ENCODE measurements at regions not wholly inside any gene's neighbourhood (a gene's known extent, or its start where the extent isn't known, plus 50 kb on each side); places are given as distances from the start of the nearest gene placed in this dataset.

- peaks cover 0 to 12% of the 10 kb centered on the region in 2 experiments; a peak in 1 of 4 replicates for H3K9me3 ChIP-seq (ENCODE audit: control insufficient read depth in 1 of 2, insufficient read depth in 1 of 2, low read depth in 1 of 2, low read length in 2 of 2)
- no peak for ATAC-seq
- POLR2A ChIA-PET, result no interaction called here
- H3K79me2 ChIP-seq (ENCODE audit: insufficient read depth, low read length), result no peaks in the 10 kb centered on the region
- CTCF ChIA-PET, result no interaction called here
- H3K4me3 ChIP-seq (replicated peaks in 1 of 2; ENCODE audit: low read depth in 1 of 2, low read length in 2 of 2), result no peak overlapping the region
- H3K4me2 ChIP-seq (ENCODE audit: low read length), result no peak overlapping the region
- RAD21 ChIA-PET (ENCODE audit: low non-redundant PET in 1 of 2, low total read pairs in 2 of 2, uncharacterized antibody in 2 of 2, unreplicated experiment in 2 of 2), result no interaction called here
- no peaks in the 10 kb centered on the region for H3K36me3 ChIP-seq (ENCODE audit: control insufficient read depth in 1 of 2, insufficient read depth in 2 of 2, low read length in 2 of 2)
- intact Hi-C loops (cut with micrococcal nuclease), result no loop called here
- H3K9me2 ChIP-seq (ENCODE audit: insufficient read depth), result no peaks in the 10 kb centered on the region
- DNase-seq (ENCODE audit: low read depth, low spot score), result no peak
- no peak overlapping the region for H2AFZ ChIP-seq (ENCODE audit: low read depth, low read length, poor library complexity, severe bottlenecking)
- H3K27me3 ChIP-seq (ENCODE audit: insufficient read depth, low read length), result no peaks in the 10 kb centered on the region
- no peak overlapping the region for H3K9ac ChIP-seq (ENCODE audit: low read length)
- TF ChIP-seq POLR2AphosphoS5 (IDR thresholded peaks at IDR 0.05; ENCODE audit: low read depth, low read length) (no peak), ZFX (IDR thresholded peaks at IDR 0.05) (no peak), EZH2 (IDR thresholded peaks at IDR 0.05) (no peak), SRF (IDR thresholded peaks at IDR 0.05; ENCODE audit: low read depth) (no peak), SIN3A (IDR thresholded peaks at IDR 0.05; ENCODE audit: low read depth) (no peak), ELF1 (IDR thresholded peaks at IDR 0.05; ENCODE audit: borderline replicate concordance, low read depth) (no peak), MAX (IDR thresholded peaks at IDR 0.05) (no peak), JUND (IDR thresholded peaks at IDR 0.05) (no peak), ZNF274 (IDR thresholded peaks at IDR 0.05; ENCODE audit: low read depth, low read length) (no peak), CBX3 (IDR thresholded peaks at IDR 0.05; ENCODE audit: low read depth) (no peak)
- TF ChIP-seq, protein P1, sequence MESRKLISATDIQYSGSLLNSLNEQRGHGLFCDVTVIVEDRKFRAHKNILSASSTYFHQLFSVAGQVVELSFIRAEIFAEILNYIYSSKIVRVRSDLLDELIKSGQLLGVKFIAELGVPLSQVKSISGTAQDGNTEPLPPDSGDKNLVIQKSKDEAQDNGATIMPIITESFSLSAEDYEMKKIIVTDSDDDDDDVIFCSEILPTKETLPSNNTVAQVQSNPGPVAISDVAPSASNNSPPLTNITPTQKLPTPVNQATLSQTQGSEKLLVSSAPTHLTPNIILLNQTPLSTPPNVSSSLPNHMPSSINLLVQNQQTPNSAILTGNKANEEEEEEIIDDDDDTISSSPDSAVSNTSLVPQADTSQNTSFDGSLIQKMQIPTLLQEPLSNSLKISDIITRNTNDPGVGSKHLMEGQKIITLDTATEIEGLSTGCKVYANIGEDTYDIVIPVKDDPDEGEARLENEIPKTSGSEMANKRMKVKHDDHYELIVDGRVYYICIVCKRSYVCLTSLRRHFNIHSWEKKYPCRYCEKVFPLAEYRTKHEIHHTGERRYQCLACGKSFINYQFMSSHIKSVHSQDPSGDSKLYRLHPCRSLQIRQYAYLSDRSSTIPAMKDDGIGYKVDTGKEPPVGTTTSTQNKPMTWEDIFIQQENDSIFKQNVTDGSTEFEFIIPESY (IDR thresholded peaks at IDR 0.05; ENCODE audit: extremely low read depth, insufficient replicate concordance, low read length), result no peak
- TF ChIP-seq, protein P2, sequence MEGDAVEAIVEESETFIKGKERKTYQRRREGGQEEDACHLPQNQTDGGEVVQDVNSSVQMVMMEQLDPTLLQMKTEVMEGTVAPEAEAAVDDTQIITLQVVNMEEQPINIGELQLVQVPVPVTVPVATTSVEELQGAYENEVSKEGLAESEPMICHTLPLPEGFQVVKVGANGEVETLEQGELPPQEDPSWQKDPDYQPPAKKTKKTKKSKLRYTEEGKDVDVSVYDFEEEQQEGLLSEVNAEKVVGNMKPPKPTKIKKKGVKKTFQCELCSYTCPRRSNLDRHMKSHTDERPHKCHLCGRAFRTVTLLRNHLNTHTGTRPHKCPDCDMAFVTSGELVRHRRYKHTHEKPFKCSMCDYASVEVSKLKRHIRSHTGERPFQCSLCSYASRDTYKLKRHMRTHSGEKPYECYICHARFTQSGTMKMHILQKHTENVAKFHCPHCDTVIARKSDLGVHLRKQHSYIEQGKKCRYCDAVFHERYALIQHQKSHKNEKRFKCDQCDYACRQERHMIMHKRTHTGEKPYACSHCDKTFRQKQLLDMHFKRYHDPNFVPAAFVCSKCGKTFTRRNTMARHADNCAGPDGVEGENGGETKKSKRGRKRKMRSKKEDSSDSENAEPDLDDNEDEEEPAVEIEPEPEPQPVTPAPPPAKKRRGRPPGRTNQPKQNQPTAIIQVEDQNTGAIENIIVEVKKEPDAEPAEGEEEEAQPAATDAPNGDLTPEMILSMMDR (IDR thresholded peaks at IDR 0.05 in 2 of 3, conservative IDR thresholded peaks at IDR 0.05 in 1 of 3; ENCODE audit: borderline replicate concordance in 1 of 3, insufficient read depth in 1 of 3, low read depth in 2 of 3, low read length in 2 of 3), result no peak
- TF ChIP-seq, protein P3, sequence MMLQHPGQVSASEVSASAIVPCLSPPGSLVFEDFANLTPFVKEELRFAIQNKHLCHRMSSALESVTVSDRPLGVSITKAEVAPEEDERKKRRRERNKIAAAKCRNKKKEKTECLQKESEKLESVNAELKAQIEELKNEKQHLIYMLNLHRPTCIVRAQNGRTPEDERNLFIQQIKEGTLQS (IDR thresholded peaks at IDR 0.05), result no peak
- H4K20me1 ChIP-seq (ENCODE audit: insufficient read depth), result no peaks in the 10 kb centered on the region
- H3K27ac ChIP-seq (ENCODE audit: low read depth, low read length), result no peak overlapping the region
- BruUV-seq (replicated peaks), result no TSS peak
- H3K4me1 ChIP-seq (ENCODE audit: control insufficient read depth in 1 of 2, insufficient read depth in 2 of 2, low read length in 2 of 2), result no peaks in the 10 kb centered on the region
These were observed 268.3 kb downstream of the FBXO15 start for GRCh38 chr18:73879328-73879727.
